ENCODE measurements at regions not wholly inside any gene's neighbourhood (a gene's known extent, or its start where the extent isn't known, plus 50 kb on each side); places are given as distances from the start of the nearest gene placed in this dataset.
A peak's percentile ranks its signal among the peaks of the same experiment; 100 is the strongest.

DNA sequence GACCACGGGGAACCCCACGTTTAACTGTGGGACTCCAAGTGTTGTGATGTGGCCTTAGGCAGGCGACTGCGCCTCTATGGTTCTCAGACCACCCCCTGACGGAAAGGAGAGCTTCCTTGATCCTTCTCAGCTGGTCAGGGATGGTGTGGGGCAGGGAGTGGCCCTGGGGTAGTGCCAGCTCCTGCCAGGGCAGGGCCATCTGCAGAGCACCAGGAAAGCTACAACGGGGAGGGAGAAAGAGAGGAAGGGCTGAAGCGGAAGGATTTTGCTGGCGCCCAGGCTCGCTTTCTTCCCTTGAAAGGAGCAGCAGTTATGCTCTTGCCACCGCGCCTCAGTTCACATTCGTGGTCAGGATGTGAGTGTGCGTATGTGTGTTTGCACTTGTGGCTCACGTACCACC lies 74.9 kb upstream of the PCBD1 start:
- Histone ChIP-seq H3K4me3 (ENCODE audit: low read depth in 1 of 3, low read length in 3 of 3) (no peak overlapping the region), H3K27me3 (ENCODE audit: control insufficient read depth in 3 of 3, insufficient read depth in 3 of 3, low read length in 3 of 3) (peaks cover 0 to 5% (median 0%) of the 10 kb centered on the region in 3 donors), H3K4me1 (ENCODE audit: control insufficient read depth in 3 of 3, insufficient read depth in 2 of 3, low read depth in 1 of 3, low read length in 2 of 3) (peaks cover 0 to 4% (median 0%) of the 10 kb centered on the region in 3 donors), H3K36me3 (ENCODE audit: control insufficient read depth in 3 of 3, insufficient read depth in 2 of 3, low read depth in 1 of 3, low read length in 3 of 3) (no peaks in the 10 kb centered on the region), H3K9me3 (ENCODE audit: control insufficient read depth in 2 of 2, insufficient read depth in 1 of 2, low read depth in 1 of 2, low read length in 1 of 2) (no peaks in the 10 kb centered on the region), H3K27ac (ENCODE audit: low read depth in 1 of 3, low read length in 2 of 3) (no peak overlapping the region)
- no peak for FAIRE-seq
- WGBS, 3 donors = 74 to 79% (median 76%) methylated on average over 14 of the region's 14 CpGs
- DNase-seq = no peak

- WGBS, 3 donors = 71 to 77% (median 76%) methylated on average over 5 of the region's 5 CpGs
- Histone ChIP-seq H3K4me1 (ENCODE audit: control insufficient read depth in 3 of 3, insufficient read depth in 2 of 3, low read depth in 1 of 3, low read length in 2 of 3) (peaks cover 0 to 4% (median 0%) of the 10 kb centered on the region in 3 donors), H3K27ac (ENCODE audit: low read depth in 1 of 3, low read length in 2 of 3) (no peak overlapping the region), H3K36me3 (ENCODE audit: control insufficient read depth in 3 of 3, insufficient read depth in 2 of 3, low read depth in 1 of 3, low read length in 3 of 3) (no peaks in the 10 kb centered on the region), H3K4me3 (ENCODE audit: low read depth in 1 of 3, low read length in 3 of 3) (no peak overlapping the region), H3K9me3 (ENCODE audit: control insufficient read depth in 2 of 2, insufficient read depth in 1 of 2, low read depth in 1 of 2, low read length in 1 of 2) (no peaks in the 10 kb centered on the region), H3K27me3 (ENCODE audit: control insufficient read depth in 3 of 3, insufficient read depth in 3 of 3, low read length in 3 of 3) (peaks cover 0 to 5% (median 0%) of the 10 kb centered on the region in 3 donors)
- FAIRE-seq (no peak), DNase-seq (no peak)
Measured at GRCh38 chr10:70964245-70964644, 75.9 kb upstream of the PCBD1 start.

GRCh38 chr10:70964881-70965280 lies 76.5 kb upstream of the PCBD1 start:
- Histone ChIP-seq H3K9me3 (ENCODE audit: control insufficient read depth in 2 of 2, insufficient read depth in 1 of 2, low read depth in 1 of 2, low read length in 1 of 2) (no peaks in the 10 kb centered on the region), H3K4me3 (ENCODE audit: low read depth in 1 of 3, low read length in 3 of 3) (no peak overlapping the region), H3K4me1 (ENCODE audit: control insufficient read depth in 3 of 3, insufficient read depth in 2 of 3, low read depth in 1 of 3, low read length in 2 of 3) (peaks cover 0 to 4% (median 0%) of the 10 kb centered on the region in 3 donors), H3K27me3 (ENCODE audit: control insufficient read depth in 3 of 3, insufficient read depth in 3 of 3, low read length in 3 of 3) (peaks cover 0 to 5% (median 0%) of the 10 kb centered on the region in 3 donors), H3K27ac (ENCODE audit: low read depth in 1 of 3, low read length in 2 of 3) (no peak overlapping the region), H3K36me3 (ENCODE audit: control insufficient read depth in 3 of 3, insufficient read depth in 2 of 3, low read depth in 1 of 3, low read length in 3 of 3) (no peaks in the 10 kb centered on the region)
- WGBS, 3 donors = 38 to 76% (median 56%) methylated on average over 8 of the region's 8 CpGs
- DNase-seq (no peak), FAIRE-seq (no peak)

- no peak for FAIRE-seq
- Histone ChIP-seq H3K4me3 (ENCODE audit: low read depth in 1 of 3, low read length in 3 of 3) (no peak overlapping the region), H3K27ac (ENCODE audit: low read depth in 1 of 3, low read length in 2 of 3) (no peak overlapping the region), H3K27me3 (ENCODE audit: control insufficient read depth in 3 of 3, insufficient read depth in 3 of 3, low read length in 3 of 3) (peaks cover 0 to 5% (median 0%) of the 10 kb centered on the region in 3 donors), H3K9me3 (ENCODE audit: control insufficient read depth in 2 of 2, insufficient read depth in 1 of 2, low read depth in 1 of 2, low read length in 1 of 2) (no peaks in the 10 kb centered on the region), H3K4me1 (ENCODE audit: control insufficient read depth in 3 of 3, insufficient read depth in 2 of 3, low read depth in 1 of 3, low read length in 2 of 3) (peaks cover 0 to 4% (median 0%) of the 10 kb centered on the region in 3 donors), H3K36me3 (ENCODE audit: control insufficient read depth in 3 of 3, insufficient read depth in 2 of 3, low read depth in 1 of 3, low read length in 3 of 3) (no peaks in the 10 kb centered on the region)
- no peak for DNase-seq
- WGBS, 3 donors = 71 to 89% (median 75%) methylated on average over 8 of the region's 8 CpGs
Measured at GRCh38 chr10:70965566-70965965, 77.2 kb upstream of the PCBD1 start.

DNA sequence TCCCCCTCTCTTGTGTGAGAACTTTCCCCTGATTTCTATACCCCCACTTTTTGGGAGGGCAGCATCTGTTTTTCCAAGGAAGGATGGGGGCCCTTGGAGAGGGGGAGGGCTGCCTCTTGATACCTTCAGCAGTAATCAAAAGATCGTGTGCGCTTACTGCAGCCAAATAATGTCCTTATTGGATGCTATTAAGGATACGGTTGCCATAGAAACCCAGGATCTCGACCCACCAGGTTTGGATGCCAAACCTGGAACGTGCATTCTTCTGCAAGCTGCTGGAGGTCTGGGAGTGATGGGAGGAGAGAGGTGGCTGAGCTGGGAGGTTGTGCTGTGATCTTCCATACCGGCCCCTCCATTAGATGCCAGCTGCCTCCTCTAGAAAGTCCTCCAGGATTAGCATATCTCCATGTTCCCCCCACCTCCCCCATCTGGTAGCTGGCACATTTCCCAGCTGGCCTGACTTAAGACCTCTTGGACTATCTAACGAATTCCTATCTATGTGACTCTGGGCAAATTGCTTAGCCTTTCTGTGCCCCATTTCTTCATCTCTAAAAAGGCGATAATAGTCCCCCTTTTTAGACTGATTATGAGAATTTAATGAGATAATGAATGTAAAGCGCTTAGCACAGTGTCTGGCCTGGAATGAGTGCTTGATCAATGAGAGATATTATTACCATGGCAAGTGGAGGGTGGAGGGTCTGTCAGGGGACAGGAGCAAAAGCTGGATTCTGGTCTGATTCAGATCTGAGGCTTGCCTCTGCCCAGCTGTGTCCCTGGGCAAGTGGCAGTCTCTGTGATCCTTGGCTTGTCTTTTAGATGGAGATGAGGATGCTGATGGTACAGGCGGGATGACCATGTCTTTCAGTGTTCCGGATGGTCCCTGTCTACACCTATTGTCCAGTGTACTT lies 78.5 kb upstream of the PCBD1 start:
- no peak for DNase-seq
- peaks cover 0 to 4% (median 0%) of the 10 kb centered on the region in 3 donors for H3K4me1 ChIP-seq (ENCODE audit: control insufficient read depth in 3 of 3, insufficient read depth in 2 of 3, low read depth in 1 of 3, low read length in 2 of 3)
- no peak overlapping the region for H3K27ac ChIP-seq (ENCODE audit: low read depth in 1 of 3, low read length in 2 of 3)
- no peaks in the 10 kb centered on the region for H3K9me3 ChIP-seq (ENCODE audit: control insufficient read depth in 2 of 2, insufficient read depth in 1 of 2, low read depth in 1 of 2, low read length in 1 of 2)
- H3K36me3 ChIP-seq (ENCODE audit: control insufficient read depth in 3 of 3, insufficient read depth in 2 of 3, low read depth in 1 of 3, low read length in 3 of 3) = no peaks in the 10 kb centered on the region
- WGBS, 3 donors = 73 to 76% (median 73%) methylated on average over 11 of the region's 11 CpGs
- no peak for FAIRE-seq
- H3K4me3 ChIP-seq (ENCODE audit: low read depth in 1 of 3, low read length in 3 of 3) = no peak overlapping the region
- peaks cover 0 to 2% (median 0%) of the 10 kb centered on the region in 3 donors for H3K27me3 ChIP-seq (ENCODE audit: control insufficient read depth in 3 of 3, insufficient read depth in 3 of 3, low read length in 3 of 3)

DNA sequence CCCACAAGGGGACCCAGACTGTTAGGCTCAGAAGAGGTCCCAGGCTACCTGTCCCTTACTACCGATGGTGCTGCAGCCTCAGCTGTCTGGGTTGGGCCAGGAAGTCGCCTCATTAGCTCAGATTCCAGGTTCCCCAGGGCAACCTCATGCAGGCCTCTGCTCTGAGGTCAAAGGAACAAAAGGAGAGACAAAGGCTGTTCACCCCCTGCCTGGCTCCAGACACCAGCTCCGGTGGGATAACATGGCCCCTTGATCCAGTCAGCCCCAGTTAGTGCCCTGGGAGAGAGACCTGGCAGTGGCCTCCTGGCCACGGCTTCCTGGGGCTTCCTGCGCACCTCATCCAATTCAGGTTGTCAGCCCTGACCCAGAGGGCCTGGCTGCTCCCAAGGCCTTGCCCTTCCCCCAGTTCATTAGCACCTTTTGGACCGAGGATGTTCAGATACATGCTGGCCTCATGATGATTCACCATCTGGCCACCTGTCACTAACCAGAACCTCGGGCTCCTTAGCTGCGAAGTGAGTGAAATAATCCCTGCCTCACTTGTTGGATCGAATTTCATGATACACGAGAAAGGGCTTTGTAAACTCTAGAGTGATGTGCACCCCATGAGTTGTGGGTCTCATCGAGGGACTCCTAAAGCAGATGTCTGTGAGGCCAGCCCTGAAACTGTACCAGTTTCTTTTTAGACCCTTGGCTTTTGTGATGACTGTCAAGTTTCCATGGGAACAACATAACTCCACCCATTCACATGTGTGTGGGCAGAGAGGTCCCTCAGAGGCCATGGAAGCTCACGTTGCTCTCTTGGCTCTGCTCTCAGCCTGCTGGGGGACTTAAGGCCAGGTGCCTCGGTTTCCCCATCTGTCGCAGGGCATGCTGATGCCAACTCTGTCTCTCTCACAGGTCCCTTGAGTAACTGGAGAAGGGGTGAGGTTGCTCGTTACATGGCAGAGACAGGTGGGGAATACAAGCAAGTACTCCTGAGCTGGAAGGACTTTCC lies 79.5 kb upstream of the PCBD1 start:
- H3K4me3 ChIP-seq (ENCODE audit: low read depth in 1 of 3, low read length in 3 of 3) = no peak overlapping the region
- FAIRE-seq (no peak), DNase-seq (peak in 1 of 2 donors; percentile 24)
- H3K27ac ChIP-seq (ENCODE audit: low read depth in 1 of 3, low read length in 2 of 3) = no peak overlapping the region
- H3K27me3 ChIP-seq (ENCODE audit: control insufficient read depth in 3 of 3, insufficient read depth in 3 of 3, low read length in 3 of 3) = peaks cover 0 to 2% (median 0%) of the 10 kb centered on the region in 3 donors
- no peaks in the 10 kb centered on the region for H3K36me3 ChIP-seq (ENCODE audit: control insufficient read depth in 3 of 3, insufficient read depth in 2 of 3, low read depth in 1 of 3, low read length in 3 of 3)
- WGBS, 3 donors = 58 to 63% (median 61%) methylated on average over 15 of the region's 15 CpGs
- peaks cover 0 to 4% (median 0%) of the 10 kb centered on the region in 3 donors for H3K4me1 ChIP-seq (ENCODE audit: control insufficient read depth in 3 of 3, insufficient read depth in 2 of 3, low read depth in 1 of 3, low read length in 2 of 3)
- no peaks in the 10 kb centered on the region for H3K9me3 ChIP-seq (ENCODE audit: control insufficient read depth in 2 of 2, insufficient read depth in 1 of 2, low read depth in 1 of 2, low read length in 1 of 2)

DNA sequence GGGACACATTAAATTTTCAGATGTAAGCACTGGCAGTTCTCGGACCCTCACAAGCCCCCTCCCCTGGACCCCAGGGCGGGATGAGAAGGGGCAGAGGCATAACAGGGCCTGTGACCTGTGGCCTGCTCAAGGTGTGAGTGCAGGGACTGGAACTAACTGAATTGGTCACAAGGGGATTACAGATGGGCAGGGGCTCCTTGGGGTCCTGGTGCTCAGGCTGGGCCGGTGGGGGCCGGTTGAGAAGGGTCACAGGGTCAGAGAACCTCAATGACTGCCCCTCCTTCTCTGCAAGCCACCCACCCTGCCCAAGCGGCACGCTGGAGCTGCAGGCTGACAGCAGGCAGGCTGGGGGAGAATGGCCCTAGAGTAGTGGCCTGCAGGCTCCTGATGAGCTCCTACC lies 80.8 kb upstream of the PCBD1 start:
- H3K4me3 ChIP-seq (ENCODE audit: low read depth in 1 of 3, low read length in 3 of 3) = no peak overlapping the region
- H3K36me3 ChIP-seq (ENCODE audit: control insufficient read depth in 3 of 3, insufficient read depth in 2 of 3, low read depth in 1 of 3, low read length in 3 of 3) = no peaks in the 10 kb centered on the region
- peaks cover 0 to 2% (median 0%) of the 10 kb centered on the region in 3 donors for H3K27me3 ChIP-seq (ENCODE audit: control insufficient read depth in 3 of 3, insufficient read depth in 3 of 3, low read length in 3 of 3)
- H3K27ac ChIP-seq (ENCODE audit: low read depth in 1 of 3, low read length in 2 of 3) = no peak overlapping the region
- WGBS, 3 donors = 67 to 93% (median 76%) methylated on average over 6 of the region's 6 CpGs
- H3K9me3 ChIP-seq (ENCODE audit: control insufficient read depth in 2 of 2, insufficient read depth in 1 of 2, low read depth in 1 of 2, low read length in 1 of 2) = no peaks in the 10 kb centered on the region
- peaks cover 0 to 4% (median 0%) of the 10 kb centered on the region in 3 donors for H3K4me1 ChIP-seq (ENCODE audit: control insufficient read depth in 3 of 3, insufficient read depth in 2 of 3, low read depth in 1 of 3, low read length in 2 of 3)
- FAIRE-seq (no peak), DNase-seq (no peak)

GRCh38 chr10:70970830-70971229 lies 82.5 kb upstream of the PCBD1 start:
- Histone ChIP-seq H3K4me1 (ENCODE audit: control insufficient read depth in 3 of 3, insufficient read depth in 2 of 3, low read depth in 1 of 3, low read length in 2 of 3) (peaks cover 0 to 4% (median 0%) of the 10 kb centered on the region in 3 donors), H3K27ac (ENCODE audit: low read depth in 1 of 3, low read length in 2 of 3) (no peak overlapping the region), H3K36me3 (ENCODE audit: control insufficient read depth in 3 of 3, insufficient read depth in 2 of 3, low read depth in 1 of 3, low read length in 3 of 3) (no peaks in the 10 kb centered on the region), H3K9me3 (ENCODE audit: control insufficient read depth in 2 of 2, insufficient read depth in 1 of 2, low read depth in 1 of 2, low read length in 1 of 2) (peaks cover 0 to 7% of the 10 kb centered on the region in 2 donors), H3K4me3 (ENCODE audit: low read depth in 1 of 3, low read length in 3 of 3) (no peak overlapping the region), H3K27me3 (ENCODE audit: control insufficient read depth in 3 of 3, insufficient read depth in 3 of 3, low read length in 3 of 3) (peaks cover 0 to 5% (median 0%) of the 10 kb centered on the region in 3 donors)
- no peak for FAIRE-seq
- no peak for DNase-seq
- 60 to 70% (median 65%) methylated on average over 5 of the region's 5 CpGs for WGBS, 3 donors
